ENCODE measurements at regions not wholly inside any gene's neighbourhood (a gene's known extent, or its start where the extent isn't known, plus 50 kb on each side); places are given as distances from the start of the nearest gene placed in this dataset.
"Not testable (repeated sequence)": the region's sequence is repeated elsewhere in the genome, so short reads cannot be mapped to it uniquely, and the experiment has no call there.

- no peak overlapping the region for H3K4me3 ChIP-seq (ENCODE audit: low read depth, low read length)
- no peak for TF ChIP-seq CTCF (IDR thresholded peaks at IDR 0.05; ENCODE audit: control insufficient read depth, extremely low read depth, insufficient read depth)
- no peak for DNase-seq (ENCODE audit: low read depth)
These were observed 952.8 kb upstream of the EDIL3 start for GRCh38 chr5:85337435-85337834.

GRCh38 chr5:85340790-85341189 is 956.1 kb upstream of the EDIL3 start:
- no peak overlapping the region for H3K4me3 ChIP-seq (ENCODE audit: low read depth, low read length)
- TF ChIP-seq CTCF (IDR thresholded peaks at IDR 0.05; ENCODE audit: control insufficient read depth, extremely low read depth, insufficient read depth): no peak
- DNase-seq (ENCODE audit: low read depth): no peak

DNA sequence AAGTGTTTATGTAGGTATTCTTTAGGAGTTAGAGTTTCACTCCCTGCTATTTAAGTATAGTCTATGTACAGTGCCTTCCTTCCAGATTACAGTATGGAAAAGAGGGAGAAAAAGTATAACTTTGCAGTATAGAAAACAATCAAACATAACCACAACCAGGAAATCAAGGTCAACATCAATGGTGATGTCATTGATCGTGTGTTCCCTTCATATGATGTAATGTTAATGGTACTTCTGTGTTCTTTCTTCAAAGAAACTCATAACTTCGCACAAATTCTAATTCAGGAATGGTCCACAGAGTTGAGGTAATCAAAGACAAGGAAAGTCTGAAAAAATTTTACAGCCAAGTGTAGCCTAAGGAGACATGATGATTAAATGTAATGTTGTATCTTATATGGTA is 961.1 kb upstream of the EDIL3 start:
- TF ChIP-seq CTCF (IDR thresholded peaks at IDR 0.05; ENCODE audit: control insufficient read depth, extremely low read depth, insufficient read depth): no peak
- H3K4me3 ChIP-seq (ENCODE audit: low read depth, low read length): no peak overlapping the region
- DNase-seq (ENCODE audit: low read depth): no peak

DNA sequence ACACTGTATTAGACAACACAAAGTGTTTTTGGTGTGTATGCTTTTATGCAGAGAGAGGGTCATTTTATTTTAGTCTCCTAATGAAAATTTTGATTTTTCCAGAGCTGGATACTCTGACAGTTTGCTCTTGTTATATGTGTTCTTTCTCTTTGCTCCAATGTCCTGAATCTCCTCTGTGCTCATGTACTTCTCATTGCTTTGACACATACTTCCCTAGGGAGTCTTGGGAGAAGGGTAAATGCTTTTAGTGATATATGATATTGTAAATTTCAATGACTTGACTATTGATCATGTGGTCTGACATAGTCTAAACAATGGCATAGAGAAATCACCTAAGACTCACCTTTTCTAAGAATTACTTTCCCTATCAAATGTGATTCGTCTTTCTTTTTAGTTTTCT is 972.6 kb upstream of the EDIL3 start:
- TF ChIP-seq CTCF (IDR thresholded peaks at IDR 0.05; ENCODE audit: control insufficient read depth, extremely low read depth, insufficient read depth): no peak
- DNase-seq (ENCODE audit: low read depth): no peak
- no peak overlapping the region for H3K4me3 ChIP-seq (ENCODE audit: low read depth, low read length)

GRCh38 chr5:85375525-85375924 is 990.8 kb upstream of the EDIL3 start:
- TF ChIP-seq CTCF (IDR thresholded peaks at IDR 0.05; ENCODE audit: control insufficient read depth, extremely low read depth, insufficient read depth): no peak
- no peak for DNase-seq (ENCODE audit: low read depth)
- H3K4me3 ChIP-seq (ENCODE audit: low read depth, low read length): no peak overlapping the region

GRCh38 chr5:85388770-85389169 is 1004.1 kb upstream of the EDIL3 start:
- H3K4me3 ChIP-seq (ENCODE audit: low read depth, low read length): no peak overlapping the region
- no peak for DNase-seq (ENCODE audit: low read depth)
- TF ChIP-seq CTCF (IDR thresholded peaks at IDR 0.05; ENCODE audit: control insufficient read depth, extremely low read depth, insufficient read depth): no peak

GRCh38 chr5:85392309-85392708 is 1007.6 kb upstream of the EDIL3 start:
- not testable (repeated sequence) for H3K4me3 ChIP-seq (ENCODE audit: low read depth, low read length); DNase-seq (ENCODE audit: low read depth)

GRCh38 chr5:85395526-85395925 is 1010.8 kb upstream of the EDIL3 start:
- no peak overlapping the region for H3K4me3 ChIP-seq (ENCODE audit: low read depth, low read length)
- no peak for TF ChIP-seq CTCF (IDR thresholded peaks at IDR 0.05; ENCODE audit: control insufficient read depth, extremely low read depth, insufficient read depth)
- DNase-seq (ENCODE audit: low read depth): no peak

All from LNCaP clone FGC (cell line).